Motor neuron (in vitro differentiated cells): ENCODE measurements at regions not wholly inside any gene's neighbourhood (a gene's known extent, or its start where the extent isn't known, plus 50 kb on each side); places are given as distances from the start of the nearest gene placed in this dataset.

Source experiments
- ATAC-seq, 8 experiments: fragments of 200-7000 bp; cut with Tn5 transposase; replicated peaks in 6 of 8; 2 replicates each; pipeline ENCODE4 v1.8.0; 2021; ENCODE audit warnings: mild to moderate bottlenecking in 8 of 8, moderate library complexity in 8 of 8
- H3K27ac ChIP-seq, 2 donors: fragments of 250-450 bp; sonication (Bioruptor Pico); 2 replicates each; pipeline ENCODE4 v1.9.0; 2021; ENCODE audit warnings: antibody characterized with exemption in 2 of 2, mild to moderate bottlenecking in 2 of 2, moderate library complexity in 1 of 2
- H3K4me1 ChIP-seq, 2 donors: fragments of 250-450 bp; sonication (Bioruptor Pico); replicated peaks in 1 of 2; 2 replicates each; pipeline ENCODE4 v1.6.1; 2021; ENCODE audit warnings: antibody characterized with exemption in 2 of 2, mild to moderate bottlenecking in 2 of 2, moderate library complexity in 1 of 2
- H3K4me3 ChIP-seq, 5 donors: fragments of 250-450 bp; sonication (Bioruptor Pico); 2 replicates each; pipeline ENCODE4 v1.9.0; 2021; ENCODE audit warnings: antibody characterized with exemption in 5 of 5, mild to moderate bottlenecking in 5 of 5, moderate library complexity in 4 of 5
- WGBS, 10 experiments: fragments of 450-650 bp; shearing (Covaris generic); methylation state at CpG; one replicate each; pipeline ENCODE4 v1.0.0; 2022; 5-methylcytosine and 5-hydroxymethylcytosine counted together
- in situ Hi-C, 9 experiments: fragments of 400-800 bp; cut with MboI; loops; one replicate each; pipeline ENCODE4 v1.15.0; 2021; ENCODE audit warnings: low sequenced_read_pairs in 9 of 9, low pct_unique_long_range_greater_than_20kb in 2 of 9; ENCODE audit not compliant: unreplicated experiment in 9 of 9

- peak in 4 of 8 experiments; percentile 37 to 70 (median 41) for ATAC-seq
- Histone ChIP-seq H3K4me3 (no peak overlapping the region), H3K27ac (no peak overlapping the region), H3K4me1 (no peaks in the 10 kb centered on the region)
- in situ Hi-C loops = no loop called here
- WGBS, 10 experiments = 20 to 100% (median 81%) methylated on average over 1 to 3 of the region's 8 CpGs; no CpG with 5 or more reads in 6 of the 10 experiments
Observed at GRCh38 chr15:89038146-89038545, 50.1 kb upstream of the ABHD2 start.
